Endothelial cell of umbilical vein (primary cell): ENCODE measurements at regions not wholly inside any gene's neighbourhood (a gene's known extent, or its start where the extent isn't known, plus 50 kb on each side); places are given as distances from the start of the nearest gene placed in this dataset.

ENCODE experiments used
- BruUV-seq: library from RNA; stranded (reverse); fragments of 400-500 nt; replicated peaks from 2 replicates; lab custom pipeline; 2021; lab: Mats Ljungman, UMichigan
- CTCF ChIA-PET: fragments of 300-600, 350-600 bp; sonication (Branson Sonifier 250); formaldehyde crosslinking; loops from one replicate; lab custom pipeline; 2021; ENCODE audit warnings: antibody characterized with exemption, inconsistent platforms; lab: Charles Lee
- POLR2A ChIA-PET: fragments of 300-600, 350-600 bp; sonication (Branson Sonifier 250); formaldehyde crosslinking; loops from one replicate; lab custom pipeline; 2021; ENCODE audit warnings: antibody characterized with exemption, inconsistent platforms; lab: Charles Lee
- DNase-seq: peaks from one replicate; pipeline ENCODE4 v3.0.0-alpha.2; 2011; ENCODE audit warnings: low read depth, low spot score
- FAIRE-seq: peaks from 2 replicates; lab custom pipeline; 2011; peaks lifted over from hg19 to GRCh38; lab: Jason Lieb, UNC
- H2AFZ ChIP-seq: 2 replicates; pipeline ENCODE4 v1.6.0; 2012; ENCODE audit warnings: low read depth, low read length, control low read depth, inconsistent platforms
- H3K27ac ChIP-seq: 2 replicates; pipeline ENCODE4 v1.5.1; 2011; ENCODE audit warnings: low read depth, mild to moderate bottlenecking, control low read depth, low read length, moderate library complexity; ENCODE audit not compliant: insufficient read depth
- H3K27me3 ChIP-seq, 2 experiments: 2 replicates each; pipeline versions ENCODE4 v1.6.0 to v1.6.1; 2011; ENCODE audit warnings: low read length in 2 of 2, mixed read lengths in 1 of 2; ENCODE audit not compliant: control insufficient read depth in 2 of 2, insufficient read depth in 2 of 2
- H3K36me3 ChIP-seq, 2 experiments: 2 replicates in 1 of 2; 3 replicates in 1 of 2; pipeline ENCODE4 v1.5.1; 2011; ENCODE audit warnings: low read length in 2 of 2, mild to moderate bottlenecking in 1 of 2, moderate library complexity in 1 of 2; ENCODE audit not compliant: control insufficient read depth in 2 of 2, insufficient read depth in 2 of 2; ENCODE audit errors: extremely low read depth in 1 of 2
- H3K4me1 ChIP-seq: 3 replicates; pipeline ENCODE4 v1.5.1; 2011; ENCODE audit warnings: mild to moderate bottlenecking, low read length; ENCODE audit not compliant: control insufficient read depth, insufficient read depth; ENCODE audit errors: extremely low read depth
- H3K4me2 ChIP-seq: 2 replicates; pipeline ENCODE4 v1.6.1; 2011; ENCODE audit warnings: low read length, control low read depth, mixed read lengths; ENCODE audit not compliant: insufficient read depth
- H3K4me3 ChIP-seq, 3 experiments: fragments of 200-600 bp in 1 of 3; sonication (generic), shearing (Covaris generic) in 1 of 3; replicated peaks in 1 of 3; 2 replicates each; pipeline ENCODE4 v1.5.1; 2011 to 2016; ENCODE audit warnings: control low read depth in 3 of 3, low read length in 3 of 3, mild to moderate bottlenecking in 2 of 3, inconsistent platforms in 1 of 3, low read depth in 1 of 3, moderate library complexity in 1 of 3; ENCODE audit not compliant: insufficient read depth in 1 of 3
- H3K79me2 ChIP-seq: 2 replicates; pipeline ENCODE4 v1.6.0; 2012; ENCODE audit warnings: low read length, inconsistent platforms; ENCODE audit not compliant: control insufficient read depth, insufficient read depth
- H3K9ac ChIP-seq: replicated peaks from 2 replicates; pipeline ENCODE3; 2011; ENCODE audit warnings: low read length, control low read depth; ENCODE audit not compliant: insufficient read depth; ENCODE audit errors: extremely low read depth
- H3K9me1 ChIP-seq: replicated peaks from 3 replicates; pipeline ENCODE4 v1.6.0; 2011; ENCODE audit warnings: mild to moderate bottlenecking, low read length; ENCODE audit not compliant: control insufficient read depth, insufficient read depth; ENCODE audit errors: extremely low read depth
- H3K9me3 ChIP-seq: replicated peaks from 2 replicates; pipeline ENCODE4 v1.5.1; 2012; ENCODE audit warnings: low read length, inconsistent platforms; ENCODE audit not compliant: control insufficient read depth, insufficient read depth
- H4K20me1 ChIP-seq: replicated peaks from 2 replicates; pipeline ENCODE3; 2011; ENCODE audit warnings: mild to moderate bottlenecking, low read length; ENCODE audit not compliant: control insufficient read depth, insufficient read depth; ENCODE audit errors: extremely low read depth
- EZH2 ChIP-seq: IDR thresholded peaks from 2 replicates; pipeline ENCODE4 v1.6.1; 2012; ENCODE audit warnings: borderline replicate concordance, low read depth, mild to moderate bottlenecking, moderate library complexity, low read length, inconsistent platforms; ENCODE audit not compliant: severe bottlenecking
- FOS ChIP-seq: IDR thresholded peaks from 2 replicates; pipeline ENCODE4 v1.6.1; 2011; ENCODE audit warnings: mild to moderate bottlenecking, low read length, moderate library complexity, borderline replicate concordance; ENCODE audit not compliant: insufficient read depth
- GATA2 ChIP-seq: IDR thresholded peaks from 2 replicates; pipeline ENCODE4 v1.7.0; 2011; ENCODE audit warnings: low read depth, mild to moderate bottlenecking, moderate library complexity, mixed read lengths, low read length; ENCODE audit not compliant: insufficient read length, insufficient read depth
- JUN ChIP-seq: IDR thresholded peaks from 2 replicates; pipeline ENCODE4 v1.6.1; 2011; ENCODE audit warnings: borderline replicate concordance, low read depth; ENCODE audit not compliant: insufficient read length, insufficient read depth
- MYC ChIP-seq: IDR thresholded peaks from one replicate; pipeline ENCODE4 v1.6.1; 2011; ENCODE audit warnings: mild to moderate bottlenecking, low read depth, low read length
- POLR2A ChIP-seq: IDR thresholded peaks from 2 replicates; pipeline ENCODE4 v1.6.1; 2012; ENCODE audit warnings: low read depth, mild to moderate bottlenecking, control low read depth, low read length
- POLR2AphosphoS5 ChIP-seq: IDR thresholded peaks from 2 replicates; pipeline ENCODE4 v1.6.1; 2012; ENCODE audit warnings: low read depth, mild to moderate bottlenecking, control low read depth, low read length, moderate library complexity; ENCODE audit not compliant: insufficient read depth
- dilution Hi-C: fragments of 300-500 bp; cut with MboI; formaldehyde crosslinking; loops from one replicate; pipeline ENCODE4 v1.15.0; 2019; ENCODE audit warnings: low sequenced_read_pairs; ENCODE audit not compliant: extremely low pct_ligation_motif_present
- intact Hi-C: fragments of 100-400 bp; cut with micrococcal nuclease; formaldehyde crosslinking; loops from one replicate; pipeline ENCODE4 v1.10.0; 2022
- TF ChIP-seq, protein P1 (sequence below): IDR thresholded peaks from 2 replicates; pipeline ENCODE4 v1.6.1; 2011; ENCODE audit not compliant: insufficient read depth, insufficient read length
- TF ChIP-seq, protein P2 (sequence below), 2 donors: IDR thresholded peaks; 1 replicate in 1 of 2; 2 replicates in 1 of 2; pipeline ENCODE4 v1.5.1; 2011; ENCODE audit warnings: low read length in 2 of 2, mild to moderate bottlenecking in 2 of 2, moderate library complexity in 2 of 2, control low read depth in 1 of 2, inconsistent platforms in 1 of 2, low read depth in 1 of 2; ENCODE audit not compliant: insufficient read depth in 1 of 2; ENCODE audit errors: extremely low read depth in 1 of 2

DNA sequence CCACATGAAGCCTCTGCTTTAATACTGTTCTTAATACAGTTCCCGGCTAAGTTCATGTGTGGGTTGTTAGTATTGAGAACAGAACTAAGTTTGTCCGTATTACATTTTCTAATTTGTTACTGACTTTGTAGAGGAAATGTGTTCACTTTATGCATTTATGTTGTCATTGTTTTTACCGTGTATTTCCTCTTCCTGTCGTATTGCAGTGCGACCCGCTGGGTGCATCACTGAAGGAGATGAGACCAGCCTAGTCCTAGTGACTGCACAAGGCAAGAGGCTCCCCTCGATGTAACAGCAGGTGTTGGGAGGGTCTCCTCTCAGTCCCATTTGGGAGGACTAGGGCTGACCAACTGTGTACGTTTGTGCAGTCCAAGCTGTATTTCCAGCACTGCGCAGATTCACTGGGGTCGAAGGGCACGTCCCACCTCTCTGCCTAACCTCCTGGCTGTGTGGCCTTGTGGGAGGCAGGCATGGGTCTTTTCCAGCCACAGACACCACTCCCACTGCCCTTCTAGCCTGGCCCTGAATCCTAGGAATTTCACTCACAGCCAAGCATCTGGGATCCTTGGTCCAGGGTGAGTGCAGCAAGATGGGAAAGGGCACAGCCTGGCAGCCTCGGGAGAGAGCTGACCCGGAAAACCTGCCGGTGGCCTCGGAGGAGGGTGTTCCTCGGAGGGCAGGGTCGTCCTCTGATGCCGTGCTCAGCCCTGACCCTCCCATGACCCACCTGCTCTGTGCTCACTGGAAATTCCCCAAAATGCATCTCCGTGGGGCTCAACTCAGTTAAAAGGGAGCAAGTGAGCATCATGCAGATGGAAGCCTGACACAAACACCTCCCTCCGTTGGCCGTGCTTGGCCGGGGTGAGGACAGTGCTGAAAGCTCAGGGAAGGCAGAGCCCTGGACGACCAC, 63.9 kb upstream of the FAM20C start:
- H2AFZ ChIP-seq = no peak overlapping the region
- no peaks in the 10 kb centered on the region for H4K20me1 ChIP-seq
- intact Hi-C loops (no loop called here), dilution Hi-C loops (no loop called here)
- TF ChIP-seq EZH2 = no peak
- TF ChIP-seq GATA2 = no peak
- TF ChIP-seq, protein P1, sequence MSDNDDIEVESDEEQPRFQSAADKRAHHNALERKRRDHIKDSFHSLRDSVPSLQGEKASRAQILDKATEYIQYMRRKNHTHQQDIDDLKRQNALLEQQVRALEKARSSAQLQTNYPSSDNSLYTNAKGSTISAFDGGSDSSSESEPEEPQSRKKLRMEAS = no peak
- no peak for TF ChIP-seq POLR2A
- TF ChIP-seq, protein P2, sequence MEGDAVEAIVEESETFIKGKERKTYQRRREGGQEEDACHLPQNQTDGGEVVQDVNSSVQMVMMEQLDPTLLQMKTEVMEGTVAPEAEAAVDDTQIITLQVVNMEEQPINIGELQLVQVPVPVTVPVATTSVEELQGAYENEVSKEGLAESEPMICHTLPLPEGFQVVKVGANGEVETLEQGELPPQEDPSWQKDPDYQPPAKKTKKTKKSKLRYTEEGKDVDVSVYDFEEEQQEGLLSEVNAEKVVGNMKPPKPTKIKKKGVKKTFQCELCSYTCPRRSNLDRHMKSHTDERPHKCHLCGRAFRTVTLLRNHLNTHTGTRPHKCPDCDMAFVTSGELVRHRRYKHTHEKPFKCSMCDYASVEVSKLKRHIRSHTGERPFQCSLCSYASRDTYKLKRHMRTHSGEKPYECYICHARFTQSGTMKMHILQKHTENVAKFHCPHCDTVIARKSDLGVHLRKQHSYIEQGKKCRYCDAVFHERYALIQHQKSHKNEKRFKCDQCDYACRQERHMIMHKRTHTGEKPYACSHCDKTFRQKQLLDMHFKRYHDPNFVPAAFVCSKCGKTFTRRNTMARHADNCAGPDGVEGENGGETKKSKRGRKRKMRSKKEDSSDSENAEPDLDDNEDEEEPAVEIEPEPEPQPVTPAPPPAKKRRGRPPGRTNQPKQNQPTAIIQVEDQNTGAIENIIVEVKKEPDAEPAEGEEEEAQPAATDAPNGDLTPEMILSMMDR (IDR thresholded peaks at IDR 0.05; ENCODE audit: extremely low read depth in 1 of 2, insufficient read depth in 1 of 2, low read depth in 1 of 2, low read length in 2 of 2) = no peak
- no peak for TF ChIP-seq MYC
- TF ChIP-seq FOS = no peak
- no peak for TF ChIP-seq POLR2AphosphoS5
- TF ChIP-seq JUN = no peak
- ChIA-PET CTCF (no interaction called here), POLR2A (no interaction called here)
- H3K4me1 ChIP-seq = no peaks in the 10 kb centered on the region
- no peak for FAIRE-seq
- no peak for DNase-seq
- H3K4me2 ChIP-seq = no peak overlapping the region
- H3K36me3 ChIP-seq = no peaks in the 10 kb centered on the region
- no peak overlapping the region for H3K27ac ChIP-seq
- no peaks in the 10 kb centered on the region for H3K79me2 ChIP-seq
- no peaks in the 10 kb centered on the region for H3K9me3 ChIP-seq
- H3K4me3 ChIP-seq = no peak overlapping the region
- no peaks in the 10 kb centered on the region for H3K9me1 ChIP-seq
- no peak overlapping the region for H3K9ac ChIP-seq
- BruUV-seq = no TSS peak
- H3K27me3 ChIP-seq = peaks cover 0 to 2% of the 10 kb centered on the region in 2 experiments
